Naive thymus-derived CD4-positive, alpha-beta T cell (primary cell): ENCODE measurements at regions not wholly inside any gene's neighbourhood (a gene's known extent, or its start where the extent isn't known, plus 50 kb on each side); places are given as distances from the start of the nearest gene placed in this dataset.

Source experiments
- ATAC-seq: fragments of 150-1000 bp; cut with Tn5 transposase; 2 replicates; pipeline ENCODE4 v1.10.0; 2021; ENCODE audit warnings: mild to moderate bottlenecking, moderate library complexity
- CTCF ChIA-PET: fragments of 350-600 bp; sonication (Branson Sonifier 250); formaldehyde crosslinking; loops from one replicate; lab custom pipeline; 2021; ENCODE audit warnings: antibody characterized with exemption; lab: Charles Lee
- POLR2A ChIA-PET: fragments of 350-600 bp; sonication (Branson Sonifier 250); formaldehyde crosslinking; loops from one replicate; lab custom pipeline; 2021; ENCODE audit warnings: antibody characterized with exemption, inconsistent platforms; lab: Charles Lee
- DNase-seq, 9 donors: peaks; one replicate each; pipeline versions ENCODE4 v3.0.0 to v3.0.0-alpha.2; 2020 to 2022; ENCODE audit warnings: mixed read lengths in 1 of 9
- H3K27ac ChIP-seq: one replicate; pipeline ENCODE4 v1.7.0; 2013; ENCODE audit warnings: mild to moderate bottlenecking, low read depth, low read length, moderate library complexity
- H3K27me3 ChIP-seq, 2 donors: one replicate each; pipeline ENCODE4 v1.7.0; 2013; ENCODE audit warnings: low read length in 2 of 2, mild to moderate bottlenecking in 2 of 2, moderate library complexity in 2 of 2; ENCODE audit not compliant: control insufficient read depth in 2 of 2, insufficient read depth in 2 of 2
- H3K36me3 ChIP-seq, 3 experiments: 1 replicate in 2 of 3; 2 replicates in 1 of 3; pipeline ENCODE4 v1.7.0; 2013; ENCODE audit warnings: low read length in 3 of 3, mild to moderate bottlenecking in 3 of 3, moderate library complexity in 1 of 3; ENCODE audit not compliant: insufficient read depth in 3 of 3, control insufficient read depth in 2 of 3
- H3K4me1 ChIP-seq, 2 donors: one replicate each; pipeline ENCODE4 v1.7.0; 2013; ENCODE audit warnings: low read length in 2 of 2, mild to moderate bottlenecking in 2 of 2, moderate library complexity in 1 of 2; ENCODE audit not compliant: control insufficient read depth in 2 of 2, insufficient read depth in 2 of 2
- H3K4me3 ChIP-seq: 2 replicates; pipeline ENCODE4 v1.7.0; 2013; ENCODE audit warnings: mild to moderate bottlenecking, low read length
- H3K9me3 ChIP-seq, 3 experiments: 1 replicate in 2 of 3; 2 replicates in 1 of 3; pipeline ENCODE4 v1.7.0; 2013; ENCODE audit warnings: low read length in 3 of 3; ENCODE audit not compliant: control insufficient read depth in 2 of 3
- H3K27ac Mint-ChIP-seq, 9 donors: one replicate each; pipeline ENCODE4 v1.8.0; 2020 to 2022; ENCODE audit warnings: mixed read lengths in 9 of 9, mild to moderate bottlenecking in 8 of 9, moderate library complexity in 5 of 9, inconsistent platforms in 2 of 9
- H3K27me3 Mint-ChIP-seq, 5 donors: one replicate each; pipeline ENCODE4 v1.8.0; 2021 to 2022; ENCODE audit warnings: mixed read lengths in 5 of 5, mild to moderate bottlenecking in 1 of 5
- H3K36me3 Mint-ChIP-seq, 5 donors: one replicate each; pipeline ENCODE4 v1.8.0; 2020 to 2022; ENCODE audit warnings: mixed read lengths in 5 of 5, mild to moderate bottlenecking in 3 of 5, inconsistent platforms in 1 of 5
- H3K4me1 Mint-ChIP-seq, 7 donors: one replicate each; pipeline ENCODE4 v1.8.0; 2020 to 2022; ENCODE audit warnings: mixed read lengths in 7 of 7, mild to moderate bottlenecking in 3 of 7, inconsistent platforms in 1 of 7
- H3K4me3 Mint-ChIP-seq, 10 donors: one replicate each; pipeline ENCODE4 v1.8.0; 2020 to 2022; ENCODE audit warnings: mild to moderate bottlenecking in 10 of 10, mixed read lengths in 10 of 10, moderate library complexity in 6 of 10, inconsistent platforms in 2 of 10
- H3K9me3 Mint-ChIP-seq, 11 donors: one replicate each; pipeline ENCODE4 v1.8.0; 2020 to 2022; ENCODE audit warnings: mixed read lengths in 11 of 11, mild to moderate bottlenecking in 4 of 11, inconsistent platforms in 1 of 11, moderate library complexity in 1 of 11
- intact Hi-C, 2 donors: fragments of 100-400 bp; cut with micrococcal nuclease; formaldehyde crosslinking; loops; one replicate each; pipeline ENCODE4 v1.15.1; 2023

GRCh38 chr10:10456856-10457255 lies 560.8 kb upstream of the CELF2 start:
- Histone ChIP-seq H3K27ac (no peak overlapping the region), H3K36me3 (no peaks in the 10 kb centered on the region), H3K9me3 (no peaks in the 10 kb centered on the region), H3K4me1 (no peaks in the 10 kb centered on the region), H3K27me3 (no peaks in the 10 kb centered on the region), H3K4me3 (no peak overlapping the region)
- no peak for ATAC-seq
- Mint-ChIP-seq H3K27me3 (peaks cover 3 to 21% (median 12%) of the 10 kb centered on the region in 5 donors), H3K9me3 (peaks cover 0 to 13% (median 3%) of the 10 kb centered on the region in 11 donors), H3K27ac (no peak overlapping the region), H3K4me3 (no peak overlapping the region), H3K4me1 (no peaks in the 10 kb centered on the region), H3K36me3 (no peaks in the 10 kb centered on the region)
- CTCF ChIA-PET = no interaction called here
- intact Hi-C loops = no loop called here
- DNase-seq = no peak
- POLR2A ChIA-PET = no interaction called here

- DNase-seq (no peak), ATAC-seq (no peak)
- Histone ChIP-seq H3K27ac (no peak overlapping the region), H3K4me3 (no peak overlapping the region), H3K27me3 (no peaks in the 10 kb centered on the region), H3K4me1 (no peaks in the 10 kb centered on the region), H3K36me3 (no peaks in the 10 kb centered on the region), H3K9me3 (no peaks in the 10 kb centered on the region)
- Mint-ChIP-seq H3K9me3 (no peaks in the 10 kb centered on the region), H3K36me3 (no peaks in the 10 kb centered on the region), H3K4me1 (no peaks in the 10 kb centered on the region), H3K27me3 (peaks cover 3 to 33% (median 19%) of the 10 kb centered on the region in 5 donors), H3K27ac (no peak overlapping the region), H3K4me3 (no peak overlapping the region)
- POLR2A ChIA-PET = no interaction called here
- intact Hi-C loops = no loop called here
- CTCF ChIA-PET = no interaction called here
These were observed 557.2 kb upstream of the CELF2 start for GRCh38 chr10:10460451-10460850.

- ChIA-PET POLR2A (no interaction called here), CTCF (no interaction called here)
- ATAC-seq (no peak), DNase-seq (no peak)
- H3K4me1 Mint-ChIP-seq = no peaks in the 10 kb centered on the region
- Histone ChIP-seq H3K36me3 (no peaks in the 10 kb centered on the region), H3K27me3 (no peaks in the 10 kb centered on the region), H3K9me3 (no peaks in the 10 kb centered on the region), H3K4me1 (no peaks in the 10 kb centered on the region), H3K27ac (no peak overlapping the region), H3K4me3 (no peak overlapping the region)
- peaks cover 3 to 30% (median 20%) of the 10 kb centered on the region in 5 donors for H3K27me3 Mint-ChIP-seq
- intact Hi-C loops = no loop called here
- H3K36me3 Mint-ChIP-seq = no peaks in the 10 kb centered on the region
- H3K4me3 Mint-ChIP-seq = no peak overlapping the region
- H3K9me3 Mint-ChIP-seq = no peaks in the 10 kb centered on the region
- H3K27ac Mint-ChIP-seq = no peak overlapping the region
These were observed 555.3 kb upstream of the CELF2 start for GRCh38 chr10:10462151-10462941.

GRCh38 chr10:10471758-10472157 lies 545.9 kb upstream of the CELF2 start:
- Histone ChIP-seq H3K27ac (no peak overlapping the region), H3K36me3 (no peaks in the 10 kb centered on the region), H3K4me3 (no peak overlapping the region), H3K27me3 (no peaks in the 10 kb centered on the region), H3K4me1 (no peaks in the 10 kb centered on the region), H3K9me3 (no peaks in the 10 kb centered on the region)
- ChIA-PET CTCF (no interaction called here), POLR2A (no interaction called here)
- H3K36me3 Mint-ChIP-seq = peaks cover 0 to 8% (median 0%) of the 10 kb centered on the region in 5 donors
- ATAC-seq (no peak), DNase-seq (no peak)
- H3K4me3 Mint-ChIP-seq = no peak overlapping the region
- intact Hi-C loops = no loop called here
- peaks cover 0 to 17% (median 4%) of the 10 kb centered on the region in 11 donors for H3K9me3 Mint-ChIP-seq
- no peaks in the 10 kb centered on the region for H3K4me1 Mint-ChIP-seq
- peaks cover 3 to 39% (median 12%) of the 10 kb centered on the region in 5 donors for H3K27me3 Mint-ChIP-seq
- no peak overlapping the region for H3K27ac Mint-ChIP-seq

- H3K4me1 Mint-ChIP-seq = no peaks in the 10 kb centered on the region
- intact Hi-C loops = no loop called here
- H3K4me3 ChIP-seq = no peak overlapping the region
- POLR2A ChIA-PET = no interaction called here
- no peaks in the 10 kb centered on the region for H3K9me3 ChIP-seq
- H3K27me3 ChIP-seq = no peaks in the 10 kb centered on the region
- H3K27ac ChIP-seq = no peak overlapping the region
- no peaks in the 10 kb centered on the region for H3K4me1 ChIP-seq
- peaks cover 0 to 17% (median 4%) of the 10 kb centered on the region in 11 donors for H3K9me3 Mint-ChIP-seq
- CTCF ChIA-PET = no interaction called here
- no peaks in the 10 kb centered on the region for H3K36me3 ChIP-seq
- H3K27ac Mint-ChIP-seq = no peak overlapping the region
- H3K27me3 Mint-ChIP-seq = peaks cover 0 to 33% (median 17%) of the 10 kb centered on the region in 5 donors
- ATAC-seq (no peak), DNase-seq (no peak)
- H3K36me3 Mint-ChIP-seq = peaks cover 0 to 8% (median 0%) of the 10 kb centered on the region in 5 donors
- no peak overlapping the region for H3K4me3 Mint-ChIP-seq
These were observed 541.9 kb upstream of the CELF2 start for GRCh38 chr10:10475812-10476211.

- Histone ChIP-seq H3K9me3 (no peaks in the 10 kb centered on the region), H3K27ac (no peak overlapping the region), H3K36me3 (no peaks in the 10 kb centered on the region), H3K4me1 (no peaks in the 10 kb centered on the region), H3K4me3 (no peak overlapping the region), H3K27me3 (no peaks in the 10 kb centered on the region)
- no peak for ATAC-seq
- Mint-ChIP-seq H3K27me3 (peaks cover 3 to 40% (median 31%) of the 10 kb centered on the region in 5 donors), H3K9me3 (peaks cover 0 to 11% (median 4%) of the 10 kb centered on the region in 11 donors), H3K4me3 (no peak overlapping the region), H3K36me3 (peaks cover 0 to 5% (median 0%) of the 10 kb centered on the region in 5 donors), H3K27ac (no peak overlapping the region), H3K4me1 (no peaks in the 10 kb centered on the region)
- intact Hi-C loops = no loop called here
- CTCF ChIA-PET = no interaction called here
- POLR2A ChIA-PET = no interaction called here
- no peak for DNase-seq
These were observed 539.8 kb upstream of the CELF2 start for GRCh38 chr10:10477844-10478243.

GRCh38 chr10:10479465-10479864 lies 538.2 kb upstream of the CELF2 start:
- DNase-seq (no peak), ATAC-seq (no peak)
- Mint-ChIP-seq H3K9me3 (peaks cover 0 to 1% (median 0%) of the 10 kb centered on the region in 11 donors), H3K27ac (no peak overlapping the region), H3K27me3 (peaks cover 3 to 38% (median 29%) of the 10 kb centered on the region in 5 donors), H3K36me3 (no peaks in the 10 kb centered on the region), H3K4me3 (no peak overlapping the region), H3K4me1 (no peaks in the 10 kb centered on the region)
- POLR2A ChIA-PET = no interaction called here
- Histone ChIP-seq H3K4me3 (no peak overlapping the region), H3K4me1 (no peaks in the 10 kb centered on the region), H3K9me3 (no peaks in the 10 kb centered on the region), H3K27ac (no peak overlapping the region), H3K36me3 (no peaks in the 10 kb centered on the region), H3K27me3 (no peaks in the 10 kb centered on the region)
- intact Hi-C loops = no loop called here
- CTCF ChIA-PET = no interaction called here
